H1 (cell line): ENCODE measurements at regions not wholly inside any gene's neighbourhood (a gene's known extent, or its start where the extent isn't known, plus 50 kb on each side); places are given as distances from the start of the nearest gene placed in this dataset.

Experiments
- CTCF ChIA-PET: fragments of 300-600 bp; sonication (Branson Sonifier 250); formaldehyde crosslinking; loops from one replicate; lab custom pipeline; 2021; ENCODE audit not compliant: partially characterized antibody; lab: Charles Lee
- POLR2A ChIA-PET: fragments of 300-600 bp; sonication (Branson Sonifier 250); formaldehyde crosslinking; loops from one replicate; lab custom pipeline; 2021; ENCODE audit warnings: inconsistent platforms; ENCODE audit not compliant: partially characterized antibody; lab: Charles Lee
- DNase-seq, 2 experiments: peaks; one replicate each; pipeline versions ENCODE4 v3.0.0 to v3.0.0-alpha.2; 2010 to 2022; ENCODE audit warnings: low spot score in 2 of 2, low read depth in 1 of 2, mixed read lengths in 1 of 2
- FAIRE-seq: peaks from 2 replicates; lab custom pipeline; 2011; peaks lifted over from hg19 to GRCh38; lab: Jason Lieb, UNC
- H2AFZ ChIP-seq: 2 replicates; pipeline ENCODE4 v1.8.1; 2012; ENCODE audit warnings: low read length, inconsistent platforms
- H2AK5ac ChIP-seq: 2 replicates; pipeline ENCODE4 v1.6.1; 2013; ENCODE audit warnings: low read depth, low read length
- H2BK120ac ChIP-seq: replicated peaks from 2 replicates; pipeline ENCODE3; 2013; ENCODE audit warnings: low read depth, low read length, inconsistent platforms
- H2BK12ac ChIP-seq: 2 replicates; pipeline ENCODE4 v1.6.1; 2013; ENCODE audit warnings: low read depth, low read length
- H2BK15ac ChIP-seq: 2 replicates; pipeline ENCODE4 v1.6.1; 2013; ENCODE audit warnings: low read length
- H2BK20ac ChIP-seq: 2 replicates; pipeline ENCODE4 v1.6.1; 2013; ENCODE audit warnings: low read length
- H2BK5ac ChIP-seq: 2 replicates; pipeline ENCODE4 v1.6.1; 2013; ENCODE audit warnings: low read depth, low read length
- H3K14ac ChIP-seq: 2 replicates; pipeline ENCODE4 v1.6.1; 2013; ENCODE audit warnings: inconsistent platforms; ENCODE audit not compliant: insufficient read length
- H3K18ac ChIP-seq: 2 replicates; pipeline ENCODE4 v1.6.1; 2013; ENCODE audit warnings: low read length; ENCODE audit errors: extremely low read depth
- H3K23ac ChIP-seq: 2 replicates; pipeline ENCODE4 v1.6.1; 2013; ENCODE audit warnings: inconsistent platforms; ENCODE audit not compliant: insufficient read length
- H3K23me2 ChIP-seq: 2 replicates; pipeline ENCODE4 v1.6.1; 2013; ENCODE audit warnings: low read depth, low read length
- H3K27ac ChIP-seq: 2 replicates; pipeline ENCODE4 v1.6.1; 2011; ENCODE audit warnings: low read depth, low read length, inconsistent platforms
- H3K27me3 ChIP-seq, 4 experiments: replicated peaks in 1 of 4; 1 replicate in 1 of 4; 2 replicates in 3 of 4; pipeline versions ENCODE4 v1.6.1 to v1.8.1; 2011 to 2013; ENCODE audit warnings: low read length in 3 of 4, mild to moderate bottlenecking in 3 of 4, inconsistent platforms in 2 of 4, mixed read lengths in 2 of 4, moderate library complexity in 1 of 4; ENCODE audit not compliant: control insufficient read depth in 3 of 4, insufficient read depth in 3 of 4; ENCODE audit errors: extremely low read depth in 1 of 4
- H3K36me3 ChIP-seq, 4 experiments: 2 replicates each; pipeline versions ENCODE4 v1.6.1 to v1.8.1; 2011 to 2013; ENCODE audit warnings: mild to moderate bottlenecking in 4 of 4, low read length in 3 of 4, moderate library complexity in 2 of 4, control low read depth in 1 of 4, inconsistent platforms in 1 of 4; ENCODE audit not compliant: insufficient read depth in 4 of 4, control insufficient read depth in 2 of 4
- H3K4ac ChIP-seq: replicated peaks from 2 replicates; pipeline ENCODE3; 2013; ENCODE audit warnings: low read length, low read depth, mixed read lengths, inconsistent platforms; ENCODE audit not compliant: insufficient read length
- H3K4me1 ChIP-seq, 4 experiments: replicated peaks in 1 of 4; 1 replicate in 1 of 4; 2 replicates in 3 of 4; pipeline versions ENCODE4 v1.6.1 to v1.8.1; 2011 to 2013; ENCODE audit warnings: low read length in 3 of 4, inconsistent platforms in 2 of 4, mixed read lengths in 1 of 4; ENCODE audit not compliant: insufficient read depth in 4 of 4, control insufficient read depth in 3 of 4
- H3K4me2 ChIP-seq, 2 experiments: 2 replicates each; pipeline versions ENCODE4 v1.6.1 to v1.8.1; 2011 to 2013; ENCODE audit warnings: low read depth in 2 of 2, low read length in 2 of 2, control low read depth in 1 of 2, inconsistent platforms in 1 of 2, mild to moderate bottlenecking in 1 of 2; ENCODE audit not compliant: insufficient read depth in 1 of 2
- H3K4me3 ChIP-seq, 4 experiments: fragments of 200-600, 300-600 bp in 1 of 4; sonication (generic), shearing (Covaris generic), sonication (Bioruptor Twin) in 1 of 4; 2 replicates each; pipeline versions ENCODE4 v1.5.1 to v1.8.1; 2011 to 2016; ENCODE audit warnings: low read length in 4 of 4, low read depth in 3 of 4, control low read depth in 2 of 4, inconsistent platforms in 2 of 4, mild to moderate bottlenecking in 2 of 4, mixed read lengths in 1 of 4, moderate library complexity in 1 of 4; ENCODE audit not compliant: insufficient read depth in 2 of 4; ENCODE audit errors: extremely low read depth in 1 of 4
- H3K56ac ChIP-seq: replicated peaks from 2 replicates; pipeline ENCODE3; 2013; ENCODE audit warnings: low read depth, mild to moderate bottlenecking, mixed read lengths, low read length, inconsistent platforms; ENCODE audit not compliant: insufficient read length
- H3K79me1 ChIP-seq: 2 replicates; pipeline ENCODE4 v1.6.1; 2013; ENCODE audit warnings: low read depth, low read length, control low read depth
- H3K79me2 ChIP-seq, 2 experiments: 2 replicates each; pipeline versions ENCODE4 v1.6.1 to v1.8.1; 2012 to 2013; ENCODE audit warnings: low read length in 2 of 2, mild to moderate bottlenecking in 2 of 2, inconsistent platforms in 1 of 2; ENCODE audit not compliant: insufficient read depth in 2 of 2, control insufficient read depth in 1 of 2
- H3K9ac ChIP-seq, 4 experiments: replicated peaks in 1 of 4; 1 replicate in 1 of 4; 2 replicates in 3 of 4; pipeline versions ENCODE4 v1.6.1 to v1.8.1; 2011 to 2013; ENCODE audit warnings: low read depth in 3 of 4, low read length in 3 of 4, control low read depth in 2 of 4, mild to moderate bottlenecking in 2 of 4, moderate library complexity in 2 of 4, inconsistent platforms in 1 of 4; ENCODE audit errors: extremely low read depth in 1 of 4
- H3K9me3 ChIP-seq, 2 experiments: 2 replicates each; pipeline versions ENCODE4 v1.6.1 to v1.8.1; 2012 to 2013; ENCODE audit warnings: mild to moderate bottlenecking in 2 of 2, moderate library complexity in 2 of 2, control low read depth in 1 of 2, inconsistent platforms in 1 of 2, low read depth in 1 of 2, low read length in 1 of 2, mixed read lengths in 1 of 2; ENCODE audit not compliant: insufficient read depth in 2 of 2
- H4K20me1 ChIP-seq, 2 experiments: replicated peaks in 1 of 2; 2 replicates each; pipeline versions ENCODE3 to v1.8.1; 2011 to 2013; ENCODE audit warnings: inconsistent platforms in 2 of 2, low read length in 2 of 2, mild to moderate bottlenecking in 1 of 2; ENCODE audit not compliant: insufficient read depth in 2 of 2, control insufficient read depth in 1 of 2
- H4K5ac ChIP-seq: 2 replicates; pipeline ENCODE4 v1.6.1; 2013; ENCODE audit warnings: low read length, low read depth, mixed read lengths, inconsistent platforms; ENCODE audit not compliant: insufficient read length
- H4K8ac ChIP-seq: 2 replicates; pipeline ENCODE4 v1.8.0; 2013; ENCODE audit warnings: mild to moderate bottlenecking, moderate library complexity, low read length, inconsistent platforms; ENCODE audit not compliant: insufficient read depth; ENCODE audit errors: extremely low read depth
- H4K91ac ChIP-seq: replicated peaks from 2 replicates; pipeline ENCODE3; 2013; ENCODE audit warnings: low read length, mixed read lengths, inconsistent platforms; ENCODE audit not compliant: insufficient read length
- BRCA1 ChIP-seq: IDR thresholded peaks from 2 replicates; pipeline ENCODE4 v1.6.1; 2012; ENCODE audit warnings: low read depth, low read length, improper control_type of control experiment
- CBX8 ChIP-seq: fragments of 300-800, 300-1000 bp; sonication (generic); IDR thresholded peaks from 2 replicates; pipeline ENCODE4 v1.7.1; 2016; ENCODE audit warnings: low read depth, low read length, borderline replicate concordance
- FOSL1 ChIP-seq: IDR thresholded peaks from 2 replicates; pipeline ENCODE4 v1.6.1; 2011; ENCODE audit warnings: mild to moderate bottlenecking, low read depth, low read length, moderate library complexity; ENCODE audit not compliant: insufficient read depth
- JUND ChIP-seq: IDR thresholded peaks from 2 replicates; pipeline ENCODE4 v1.6.1; 2011; ENCODE audit warnings: mild to moderate bottlenecking, improper control_type of control experiment, low read length
- RAD21 ChIP-seq, 2 experiments: IDR thresholded peaks in 1 of 2; conservative IDR thresholded peaks in 1 of 2; 2 replicates each; pipeline ENCODE4 v1.6.1; 2011; ENCODE audit warnings: low read depth in 2 of 2, low read length in 2 of 2, improper control_type of control experiment in 1 of 2, inconsistent platforms in 1 of 2, mild to moderate bottlenecking in 1 of 2, moderate library complexity in 1 of 2
- SP2 ChIP-seq: IDR thresholded peaks from 2 replicates; pipeline ENCODE4 v1.6.1; 2012; ENCODE audit warnings: mild to moderate bottlenecking, low read length, inconsistent platforms
- YY1 ChIP-seq: IDR thresholded peaks from 2 replicates; pipeline ENCODE4 v1.6.1; 2011; ENCODE audit warnings: low read depth, mild to moderate bottlenecking, low read length
- WGBS, 2 experiments: shearing (Covaris generic) in 1 of 2; methylation state at CpG; one replicate each; pipeline versions ENCODE4 v1.1.6 to v1.1.7; 2013 to 2015; ENCODE audit warnings: low lambda C conversion rate in 2 of 2, mixed read lengths in 2 of 2, inconsistent platforms in 1 of 2, low coverage in 1 of 2, missing lambda C conversion rate in 1 of 2; ENCODE audit not compliant: insufficient replicate concordance in 2 of 2, insufficient coverage in 1 of 2, insufficient read length in 1 of 2; ENCODE audit errors: extremely low coverage in 1 of 2, missing lambda C conversion rate in 1 of 2; 5-methylcytosine and 5-hydroxymethylcytosine counted together

GRCh38 chr3:13252207-13252606 is 167.9 kb downstream of the NUP210 start:
- no peak overlapping the region for H3K4me3 ChIP-seq
- TF ChIP-seq RAD21 (IDR thresholded peaks at IDR 0.05 in 1 of 2, conservative IDR thresholded peaks at IDR 0.05 in 1 of 2; ENCODE audit: low read depth in 2 of 2, low read length in 2 of 2) (no peak), JUND (no peak), YY1 (no peak), SP2 (no peak), CBX8 (no peak), FOSL1 (no peak), BRCA1 (no peak)
- H3K4me2 ChIP-seq: no peak overlapping the region
- H3K79me1 ChIP-seq: peaks cover 2% of the 10 kb centered on the region; the same call in 1 of the 2 replicates
- no peak overlapping the region for H3K4ac ChIP-seq
- H2BK20ac ChIP-seq: no peak overlapping the region
- H3K23me2 ChIP-seq: no peaks in the 10 kb centered on the region
- H2AK5ac ChIP-seq: no peak overlapping the region
- 91 to 100% methylated on average over 1 to 10 of the region's 10 CpGs for WGBS, 2 experiments
- H4K8ac ChIP-seq: no peak overlapping the region
- H3K56ac ChIP-seq: no peak overlapping the region
- no peak overlapping the region for H2BK5ac ChIP-seq
- H2BK15ac ChIP-seq: no peak overlapping the region
- H2AFZ ChIP-seq: no peak overlapping the region
- no peak overlapping the region for H3K23ac ChIP-seq
- H4K20me1 ChIP-seq: peaks cover 0 to 2% of the 10 kb centered on the region in 2 experiments
- no peak overlapping the region for H2BK12ac ChIP-seq
- no peaks in the 10 kb centered on the region for H3K9me3 ChIP-seq
- no peaks in the 10 kb centered on the region for H3K27me3 ChIP-seq
- no peak for DNase-seq
- no peaks in the 10 kb centered on the region for H3K36me3 ChIP-seq
- H3K14ac ChIP-seq: no peak overlapping the region
- ChIA-PET CTCF (interaction anchor here (1.0 to 1.2 kb wide), 3 partner anchors 9 to 32 kb away, joined by 3 to 4 read pairs (median 3); no protein-coding TSS in a partner anchor), POLR2A (no interaction called here)
- no peak overlapping the region for H2BK120ac ChIP-seq
- FAIRE-seq: no peak
- no peak overlapping the region for H3K18ac ChIP-seq
- no peaks in the 10 kb centered on the region for H3K79me2 ChIP-seq
- H4K5ac ChIP-seq: no peak overlapping the region
- peaks cover 0 to 2% (median 0%) of the 10 kb centered on the region in 4 experiments; a peak in 3 of 7 replicates for H3K4me1 ChIP-seq
- H3K27ac ChIP-seq: no peak overlapping the region
- H3K9ac ChIP-seq: no peak overlapping the region
- H4K91ac ChIP-seq: no peak overlapping the region
